HS-5 (cell line): ENCODE measurements at regions not wholly inside any gene's neighbourhood (a gene's known extent, or its start where the extent isn't known, plus 50 kb on each side); places are given as distances from the start of the nearest gene placed in this dataset.

Source experiments
- DNase-seq: peaks from one replicate; pipeline ENCODE4 v3.0.0-alpha.2; 2012; ENCODE audit warnings: low read depth

DNA sequence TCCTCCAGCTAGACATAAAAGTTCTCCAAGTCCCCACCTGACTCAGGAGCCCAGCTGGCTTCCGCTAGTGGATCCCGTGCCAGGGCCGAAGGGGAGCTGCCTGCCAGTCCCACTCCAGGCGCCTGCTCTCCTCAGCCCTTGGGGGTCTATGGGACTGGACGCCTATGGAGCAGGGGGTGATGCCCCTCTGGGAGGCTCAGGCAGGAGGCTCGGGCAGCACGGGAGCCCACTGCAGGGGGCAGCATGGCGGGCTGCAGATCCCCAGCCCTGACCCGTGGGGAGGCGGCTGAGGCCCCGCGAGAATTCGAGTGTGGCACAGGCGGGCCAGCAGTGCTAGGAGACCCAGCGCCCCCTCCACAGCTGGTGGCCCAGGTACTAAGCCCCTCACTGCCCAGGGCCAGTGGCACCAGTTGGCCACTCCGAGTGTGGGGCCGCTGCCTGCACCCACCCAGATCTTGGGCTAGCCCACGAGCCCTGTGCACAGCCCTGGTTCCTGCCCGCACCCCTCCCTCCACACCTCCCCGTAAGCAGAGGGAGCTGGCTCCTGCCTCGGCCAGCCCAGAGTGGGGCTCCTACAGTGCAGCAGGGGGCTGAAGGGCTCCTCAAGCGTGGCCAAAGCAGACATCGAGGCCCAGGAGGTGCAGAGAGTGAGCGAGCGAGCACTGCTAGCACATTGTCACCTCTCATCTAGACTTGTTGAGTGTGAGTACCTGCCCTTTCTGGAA, 221.3 kb upstream of the NSMCE3 start:
- DNase-seq: no peak

DNA sequence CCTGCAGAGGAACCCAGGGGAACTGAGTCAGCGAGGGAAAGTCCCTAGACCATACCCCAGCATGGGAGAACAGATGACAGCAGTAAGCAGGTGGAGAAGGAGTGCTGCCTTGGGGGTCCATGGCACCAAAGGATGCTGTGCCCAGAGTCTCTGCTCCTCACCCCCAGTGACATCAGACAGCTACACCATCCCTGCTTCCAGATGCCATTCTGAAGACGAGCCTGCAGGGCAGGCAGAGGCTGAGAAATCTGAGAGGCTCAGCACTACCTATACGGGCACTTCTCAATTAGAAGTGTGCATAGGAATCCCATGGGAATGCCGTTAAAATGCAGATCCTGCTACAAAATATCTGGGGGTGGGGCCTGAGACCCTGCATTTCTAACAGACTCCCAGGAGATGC, 211.3 kb upstream of the NSMCE3 start:
- no peak for DNase-seq

DNA sequence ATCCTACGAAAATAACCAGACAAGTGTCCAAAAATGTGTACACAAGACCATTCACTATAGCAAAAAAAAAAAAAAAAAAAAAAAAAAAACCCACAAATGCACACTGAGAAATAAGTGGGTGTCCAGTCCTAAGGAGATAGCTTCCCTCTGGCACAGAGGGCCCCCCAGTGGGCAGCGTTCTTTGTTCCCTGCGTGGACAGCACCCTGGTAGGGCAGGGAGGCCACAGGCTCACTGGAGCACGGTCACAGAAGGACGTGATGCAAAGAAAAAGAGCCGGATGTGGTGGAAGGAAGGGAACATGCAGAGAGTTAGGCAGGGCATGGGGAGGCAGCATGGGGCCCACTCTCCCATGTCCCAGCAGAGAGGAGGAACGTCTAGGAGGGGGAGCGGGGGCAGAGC, 210.7 kb upstream of the NSMCE3 start:
- no peak for DNase-seq

DNA sequence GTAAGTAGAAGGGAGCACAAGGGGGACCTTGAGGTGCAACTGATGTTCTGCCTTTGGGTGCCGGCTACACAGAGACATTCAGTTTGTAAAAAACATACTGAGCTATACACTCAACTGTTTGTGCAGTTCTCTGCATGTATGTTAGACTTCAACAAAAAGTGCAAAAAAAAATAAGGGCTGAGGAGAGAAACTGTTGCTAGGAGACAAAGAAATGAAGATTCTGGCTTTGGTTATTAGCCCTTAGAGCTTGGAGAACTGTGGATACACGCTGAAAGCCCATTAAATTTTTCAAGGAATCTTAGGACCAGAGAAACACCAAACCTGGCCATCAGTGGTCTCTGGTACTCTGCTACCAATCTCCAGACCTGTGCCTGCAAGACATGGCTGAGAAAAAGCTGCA, 207.6 kb upstream of the NSMCE3 start:
- no peak for DNase-seq

DNA sequence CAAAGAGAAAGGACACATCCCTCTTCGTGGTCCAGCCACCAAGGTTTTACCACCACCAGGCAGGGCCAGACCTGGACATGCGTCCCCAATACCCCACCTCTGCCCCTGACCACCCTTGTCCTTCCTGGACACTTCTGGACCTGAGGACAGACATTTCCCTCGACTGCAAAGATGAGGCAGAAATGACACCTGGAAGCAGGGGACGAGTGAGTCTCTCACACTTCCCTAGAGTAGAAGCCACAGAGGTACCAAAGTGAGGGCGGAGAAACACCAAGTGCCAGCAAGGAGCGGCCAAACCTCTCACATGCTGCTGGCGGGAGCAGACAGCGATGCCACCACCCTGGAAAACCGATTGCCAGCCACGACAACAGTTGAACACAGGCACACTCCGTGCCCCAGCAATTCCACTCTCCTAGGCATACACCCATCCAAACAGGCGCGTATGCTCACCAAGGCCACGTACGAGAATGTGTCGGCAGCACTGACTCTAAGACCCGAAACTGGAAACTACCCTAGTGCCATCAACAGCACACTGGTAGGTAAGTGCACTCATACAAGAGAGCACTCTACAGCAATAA, 207.0 kb upstream of the NSMCE3 start:
- no peak for DNase-seq

DNA sequence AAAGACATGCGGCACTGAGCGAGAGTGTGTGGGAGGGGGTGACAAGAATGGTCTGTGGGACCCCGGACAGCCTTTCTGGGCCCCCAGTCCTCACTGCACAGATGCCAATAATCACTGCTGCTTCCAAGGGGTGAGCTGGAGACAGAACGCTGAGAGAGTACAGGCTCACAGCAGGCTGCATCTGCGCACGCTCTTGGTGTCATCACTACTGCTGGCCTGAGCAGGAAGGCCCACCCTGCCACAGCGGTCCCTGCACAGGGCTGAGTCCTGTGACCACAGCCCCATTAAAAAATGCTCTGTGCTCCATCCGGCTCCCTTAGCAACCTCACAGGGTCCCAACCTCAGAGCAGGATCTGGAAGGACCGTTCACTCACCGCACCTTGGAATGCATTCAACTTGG, 205.5 kb upstream of the NSMCE3 start:
- no peak for DNase-seq

DNA sequence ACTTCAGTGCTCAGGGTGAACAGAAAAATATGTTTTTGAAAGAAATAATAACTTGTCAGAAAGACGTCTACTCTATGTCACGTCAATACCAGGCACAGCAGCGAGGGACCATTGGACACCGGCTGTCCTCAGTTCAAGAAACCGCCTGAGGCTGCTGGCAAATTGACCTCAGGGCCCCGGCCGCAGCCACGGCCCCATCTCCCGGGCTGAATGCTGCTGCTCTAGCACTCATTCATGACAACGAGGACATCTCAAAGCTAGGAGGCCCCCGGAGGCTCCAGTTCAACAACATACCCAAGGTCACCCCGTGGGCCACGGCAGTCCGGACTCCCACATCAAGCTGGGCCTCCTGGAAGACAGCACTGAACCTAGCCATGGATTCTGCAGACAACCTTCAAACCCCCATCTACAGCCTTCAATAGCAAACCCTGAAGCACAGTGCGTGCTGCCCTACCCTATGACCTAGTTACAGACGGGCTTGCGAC, 204.0 kb upstream of the NSMCE3 start:
- DNase-seq: no peak

DNA sequence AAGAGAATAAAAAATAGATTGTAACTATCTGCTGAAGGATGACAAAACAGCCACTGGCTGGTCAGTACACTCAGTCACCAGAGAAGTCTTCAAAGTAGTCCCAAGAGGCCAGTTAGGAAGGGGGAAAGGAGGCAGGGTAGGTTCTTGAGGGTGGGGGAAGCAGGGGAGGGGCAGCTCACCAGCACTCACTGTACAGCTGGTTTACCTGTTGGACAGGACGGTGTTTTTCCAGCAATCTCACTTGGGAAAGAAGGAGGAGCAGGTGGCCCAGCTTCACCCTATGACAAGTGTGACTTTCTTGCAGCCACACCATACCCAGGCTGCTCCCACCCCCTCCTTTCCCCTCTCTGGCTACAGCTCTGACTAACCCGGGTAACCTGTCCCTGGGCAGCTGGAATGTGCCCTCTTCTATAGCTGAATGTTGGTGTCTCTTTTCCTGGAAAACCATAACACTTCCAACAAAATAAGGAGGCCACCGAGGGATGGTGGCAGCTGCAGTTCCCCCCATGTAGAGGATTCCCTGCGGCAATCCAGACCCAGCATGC, 203.4 kb upstream of the NSMCE3 start:
- DNase-seq: no peak

DNA sequence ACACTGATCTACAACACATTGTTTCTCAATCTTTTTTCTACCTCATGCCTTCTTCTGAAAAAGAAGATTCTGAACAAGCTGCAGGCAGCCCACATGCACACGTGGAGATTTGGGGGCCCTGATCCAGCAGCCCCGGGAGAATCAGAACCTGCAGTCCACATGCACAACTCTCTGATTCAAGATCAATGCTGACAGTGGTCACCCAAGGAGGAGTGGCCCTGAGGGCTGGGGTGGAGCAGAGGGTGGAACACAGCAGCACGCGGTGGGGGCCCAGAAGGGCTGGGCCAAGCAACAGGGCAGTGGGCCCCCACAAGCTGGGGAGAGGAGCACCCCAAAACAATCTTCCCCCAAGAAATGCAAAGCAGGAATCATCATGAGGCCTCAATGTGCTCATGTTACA, 202.1 kb upstream of the NSMCE3 start:
- no peak for DNase-seq

DNA sequence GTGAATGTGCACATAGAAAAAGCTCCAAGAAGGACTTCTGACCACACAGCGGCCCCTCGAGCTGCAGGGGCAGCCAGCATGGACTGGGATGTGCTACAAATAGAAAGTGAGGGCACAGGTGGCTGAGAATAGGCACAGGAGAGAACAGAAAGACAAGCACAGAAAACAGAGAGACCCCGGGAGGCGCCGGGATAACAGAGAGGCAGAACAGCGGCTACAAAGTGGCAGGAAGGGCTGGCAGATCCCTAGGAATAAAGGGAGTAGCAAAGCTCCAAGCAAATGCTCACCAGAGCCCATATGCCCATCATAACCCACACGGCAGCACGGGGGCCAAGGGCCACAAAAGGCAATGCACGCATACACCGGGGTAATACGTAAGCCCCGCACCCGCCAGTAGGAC, 201.7 kb upstream of the NSMCE3 start:
- DNase-seq: no peak

DNA sequence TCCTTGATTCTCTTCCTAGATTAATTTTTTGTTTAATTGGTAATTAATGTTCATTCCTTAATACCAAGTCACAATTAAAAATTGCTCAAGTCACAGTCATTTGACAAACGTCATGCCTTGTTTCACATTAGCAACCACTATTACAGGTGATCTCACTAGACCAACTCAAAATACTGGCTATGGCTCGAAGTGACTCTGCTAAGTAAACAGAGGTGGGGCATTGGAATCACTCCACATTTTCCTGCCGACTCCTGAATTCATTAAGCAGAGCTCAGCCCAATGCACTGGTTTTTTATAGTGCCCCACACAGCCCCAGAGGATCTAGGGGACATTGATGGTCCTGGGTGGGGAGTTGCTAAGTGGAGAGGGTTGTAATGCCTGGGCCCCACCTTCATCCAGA, 201.2 kb upstream of the NSMCE3 start:
- DNase-seq: no peak

DNA sequence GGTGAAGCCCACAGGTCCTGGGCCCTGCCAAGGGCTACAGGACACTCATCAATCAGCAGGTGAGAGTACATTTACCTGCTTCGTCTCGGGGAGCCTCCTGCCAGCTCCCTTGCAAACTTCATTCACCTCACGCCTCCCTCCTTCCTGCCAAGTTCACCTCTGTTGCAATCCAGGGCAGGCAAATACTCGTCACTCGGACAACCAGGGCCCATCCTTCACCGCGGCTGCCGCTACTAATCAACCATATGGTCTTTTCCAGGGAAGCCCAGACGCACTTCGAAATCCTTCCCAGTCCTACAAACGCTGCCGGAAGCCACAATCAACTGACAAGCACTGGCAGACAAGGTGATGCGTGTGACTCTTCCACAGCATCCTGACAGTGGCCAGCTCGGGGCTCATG, 200.7 kb upstream of the NSMCE3 start:
- DNase-seq: no peak

DNA sequence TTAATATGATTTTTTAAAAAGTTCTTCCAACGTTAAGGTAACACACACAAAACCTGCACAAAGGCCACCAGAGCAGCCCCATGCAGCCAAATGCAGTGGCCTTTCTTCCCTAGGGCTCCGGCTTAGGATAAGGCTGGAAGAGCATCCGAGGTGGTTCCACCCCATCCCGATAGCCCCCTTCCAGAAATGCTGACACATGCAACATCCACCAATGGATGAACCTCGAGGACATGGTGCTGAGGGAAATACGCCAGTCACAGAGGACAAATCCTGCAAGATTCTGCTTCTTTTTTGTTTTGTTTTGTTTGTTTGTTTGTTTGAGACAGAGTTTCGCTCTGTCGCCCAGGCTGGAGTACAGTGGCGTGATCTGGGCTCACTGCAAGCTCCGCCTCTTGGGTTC, 199.3 kb upstream of the NSMCE3 start:
- no peak for DNase-seq

DNA sequence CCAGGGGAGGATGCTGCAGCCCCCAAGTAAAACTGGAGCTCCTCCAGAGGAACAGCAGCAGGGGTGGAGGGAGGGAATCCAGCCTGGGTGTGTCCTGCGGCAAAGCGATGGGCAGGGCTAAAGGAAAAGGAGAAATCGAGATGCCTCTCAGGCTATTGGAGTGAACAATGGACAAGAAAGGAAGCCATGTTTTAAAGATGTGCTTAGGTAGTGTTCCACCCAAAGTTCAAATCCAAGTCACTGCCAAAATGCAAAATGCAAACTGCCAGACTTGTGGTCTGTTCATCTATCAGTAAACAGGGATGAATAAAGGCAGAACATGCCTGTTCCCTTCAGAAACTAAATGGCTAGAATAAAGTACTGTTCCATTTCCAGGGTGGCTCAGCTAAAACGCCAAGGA, 197.5 kb upstream of the NSMCE3 start:
- DNase-seq: no peak

DNA sequence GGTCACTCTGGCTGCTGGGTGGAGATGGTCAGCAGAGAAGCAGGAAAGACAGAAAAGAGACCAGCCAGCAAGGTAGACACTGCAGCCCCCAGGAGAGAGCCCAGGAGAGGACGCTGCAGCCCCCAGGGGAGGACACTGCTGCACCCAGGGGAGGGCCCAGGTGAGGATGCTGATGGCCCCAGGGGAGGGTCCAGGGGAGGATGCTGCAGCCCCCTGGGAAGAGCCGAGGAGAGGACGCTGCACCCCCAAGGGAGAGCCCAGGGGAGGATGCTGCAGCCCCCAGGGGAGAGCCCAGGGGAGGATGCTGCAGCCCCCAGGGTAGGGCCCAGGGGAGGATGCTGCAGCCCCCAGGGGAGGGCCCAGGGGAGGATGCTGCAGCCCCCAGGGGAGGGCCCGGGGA, 196.7 kb upstream of the NSMCE3 start:
- no peak for DNase-seq

DNA sequence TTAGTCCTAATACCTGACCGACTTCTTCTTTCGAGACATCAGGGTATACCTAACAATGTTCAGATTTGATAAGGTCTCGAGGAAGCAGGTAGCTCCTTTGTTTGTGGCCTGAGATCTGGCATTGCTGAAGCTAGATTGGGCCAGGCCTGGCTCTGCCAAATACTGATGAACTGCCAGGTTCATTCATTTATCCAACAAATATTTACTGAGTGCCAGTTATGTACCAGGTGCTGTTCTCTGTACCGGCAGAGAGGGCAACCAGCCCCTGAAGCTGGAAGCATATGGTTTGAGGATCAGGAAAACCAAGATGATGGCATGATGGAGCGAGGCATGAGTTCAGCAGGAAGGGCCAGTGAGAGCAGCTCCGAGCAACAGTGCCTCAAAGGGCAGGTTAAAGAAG, 196.2 kb upstream of the NSMCE3 start:
- DNase-seq: no peak

DNA sequence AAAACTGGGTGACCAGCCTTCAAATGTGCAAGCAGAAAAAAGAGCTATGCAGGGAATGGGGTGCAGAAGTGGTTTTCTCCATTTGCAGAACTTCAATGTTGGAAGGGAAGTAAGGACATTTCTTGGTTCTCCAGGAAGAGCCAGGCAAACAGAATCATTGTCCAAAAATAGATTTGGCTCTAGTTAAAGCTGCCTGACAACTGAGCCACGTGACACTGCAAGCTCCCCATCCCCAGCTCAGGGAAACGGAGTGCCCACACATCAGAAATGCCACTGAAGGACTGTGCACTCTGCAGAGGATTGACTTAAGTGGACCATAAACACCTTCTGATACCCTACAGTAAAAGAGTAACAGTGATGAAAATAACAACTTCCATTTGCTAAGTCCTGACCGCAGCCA, 195.6 kb upstream of the NSMCE3 start:
- no peak for DNase-seq

DNA sequence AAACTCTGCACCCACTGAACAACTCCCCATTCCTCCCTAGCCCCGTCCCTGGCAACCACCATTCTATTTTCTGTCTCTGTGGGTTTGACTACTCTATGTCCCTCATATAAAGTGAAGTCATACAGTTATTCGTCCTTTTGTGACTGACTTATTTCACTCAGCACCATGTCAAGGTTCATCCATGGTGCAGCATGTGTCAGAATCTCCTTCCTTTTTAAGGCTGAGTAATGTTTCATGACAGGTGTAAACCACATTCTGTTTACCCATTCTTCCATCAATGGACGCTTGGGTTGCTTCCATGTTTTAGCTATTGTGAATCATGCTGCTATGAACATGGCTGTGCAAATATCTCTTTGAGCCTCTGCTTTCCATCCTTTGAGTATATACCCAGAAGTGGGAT, 192.3 kb upstream of the NSMCE3 start:
- no peak for DNase-seq

DNA sequence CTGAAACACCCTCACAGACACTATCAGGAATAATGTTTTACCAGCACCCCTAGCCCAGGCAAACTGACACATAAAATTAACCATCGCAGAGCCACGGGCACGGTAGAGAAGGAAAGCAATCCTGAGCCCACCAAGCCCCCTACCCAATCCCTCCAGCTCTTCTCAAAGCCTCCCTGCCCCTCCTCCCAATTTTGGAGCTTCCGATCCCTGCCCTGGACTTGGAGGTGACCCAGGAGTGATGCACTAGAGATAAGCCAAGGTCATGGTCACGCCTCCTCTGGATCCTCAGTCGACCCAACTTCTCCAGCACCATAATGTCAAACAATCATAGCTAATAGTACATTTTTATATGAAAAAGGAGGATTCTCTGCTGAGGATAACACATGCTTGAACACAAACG, 188.7 kb upstream of the NSMCE3 start:
- no peak for DNase-seq

DNA sequence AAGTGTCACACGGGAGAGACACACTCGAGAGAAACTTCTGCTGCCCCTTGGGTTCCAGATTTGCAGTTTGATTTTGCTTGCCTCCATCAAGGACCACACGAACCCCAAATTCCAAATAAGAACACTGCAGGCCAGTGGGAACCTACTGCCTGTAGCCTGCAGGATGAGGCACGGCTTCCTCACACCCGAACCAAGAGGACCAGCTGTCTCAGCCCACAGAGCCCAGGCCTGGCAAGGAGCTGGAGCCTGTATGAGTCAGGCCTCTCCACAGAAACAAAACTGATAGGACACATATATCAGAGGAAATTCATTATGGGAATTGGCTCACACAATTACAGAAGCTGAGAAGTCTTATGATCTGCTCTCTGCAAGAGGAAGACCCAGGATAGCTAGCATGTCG, 188.1 kb upstream of the NSMCE3 start:
- no peak for DNase-seq

DNA sequence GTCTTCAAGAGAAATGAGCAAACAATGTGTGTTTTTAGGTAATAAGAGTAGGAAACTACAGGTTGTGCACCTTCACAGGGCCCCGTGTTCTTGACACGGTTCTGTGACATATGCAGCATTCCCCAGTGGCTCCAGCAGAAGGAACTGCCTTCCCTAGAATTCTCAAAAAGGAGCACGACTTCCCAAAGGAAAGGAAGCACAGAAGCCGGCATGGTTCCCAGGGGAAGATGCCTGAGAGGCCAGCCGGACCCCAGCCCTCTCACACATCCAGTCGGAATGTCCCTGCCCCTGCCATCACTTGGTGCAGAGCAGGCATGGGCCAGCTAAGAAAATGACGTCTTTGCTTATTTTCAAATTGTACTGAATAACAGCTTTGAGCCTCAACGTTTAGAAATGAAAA, 187.3 kb upstream of the NSMCE3 start:
- DNase-seq: no peak

DNA sequence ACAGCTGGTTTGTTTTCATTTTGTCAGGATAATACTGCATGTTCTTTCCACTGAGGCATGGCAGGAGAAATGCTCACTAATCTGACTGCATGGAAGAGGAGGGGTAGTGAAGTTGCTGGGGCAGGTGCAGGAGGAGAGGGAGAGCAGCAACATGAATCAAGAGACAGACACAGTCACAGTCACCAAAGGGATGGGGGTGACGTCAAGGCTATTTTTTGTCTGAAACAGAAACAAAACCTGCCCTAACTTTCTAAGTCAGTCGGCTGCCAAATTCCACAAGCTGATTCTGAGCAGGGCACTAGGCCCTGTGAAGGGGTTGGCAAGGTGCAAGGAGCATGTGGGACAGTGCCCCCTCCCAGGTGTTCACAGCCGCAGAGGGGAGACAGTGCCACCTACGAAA, 186.6 kb upstream of the NSMCE3 start:
- no peak for DNase-seq

DNA sequence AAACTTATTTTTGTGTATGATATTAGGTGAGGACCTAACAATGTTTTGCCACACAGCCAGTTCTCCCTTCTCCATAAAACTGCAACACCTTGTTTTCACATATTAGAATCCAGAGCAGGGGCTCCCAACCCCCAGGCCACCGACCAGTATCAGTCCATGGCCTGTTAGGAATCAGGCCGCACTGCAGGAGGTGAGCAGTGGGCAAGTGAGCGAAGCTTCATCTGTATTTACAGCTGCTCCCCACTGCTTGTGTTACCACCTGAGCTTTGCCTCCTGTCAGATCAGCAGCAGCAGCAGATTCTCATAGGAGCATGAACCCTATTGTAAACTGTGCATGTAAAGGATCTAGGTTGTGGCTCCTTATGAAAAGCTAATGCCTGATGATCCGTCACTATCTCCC, 185.9 kb upstream of the NSMCE3 start:
- no peak for DNase-seq

DNA sequence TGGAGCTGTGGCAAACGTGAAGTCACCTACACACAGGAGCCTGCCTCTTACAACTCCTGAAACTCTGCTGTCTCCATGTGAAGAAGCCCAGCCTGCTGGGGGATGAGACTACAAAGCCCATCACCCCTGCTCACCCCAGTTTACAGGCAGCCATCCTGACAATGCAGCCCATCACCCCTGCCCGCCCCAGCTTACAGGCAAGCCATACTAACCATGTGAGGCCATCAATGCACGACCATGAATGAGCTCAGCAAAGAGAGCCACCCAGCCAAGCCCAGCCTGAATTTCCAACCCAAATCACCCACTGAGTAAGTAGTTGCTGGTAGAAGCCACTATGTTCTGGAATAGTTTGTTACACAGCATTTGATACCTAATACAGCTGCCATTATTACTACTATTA, 185.4 kb upstream of the NSMCE3 start:
- no peak for DNase-seq
